H54 (cell line): ENCODE measurements at regions not wholly inside any gene's neighbourhood (a gene's known extent, or its start where the extent isn't known, plus 50 kb on each side); places are given as distances from the start of the nearest gene placed in this dataset.
"Not testable (repeated sequence)": the region's sequence is repeated elsewhere in the genome, so short reads cannot be mapped to it uniquely, and the experiment has no call there.

Experiments
- DNase-seq: peaks from one replicate; pipeline ENCODE4 v3.0.0; 2011; ENCODE audit warnings: low spot score, mixed read lengths; ENCODE audit not compliant: insufficient read length
- FAIRE-seq: peaks from 3 replicates; lab custom pipeline; 2011; peaks lifted over from hg19 to GRCh38; lab: Jason Lieb, UNC
- POLR2A ChIP-seq: IDR thresholded peaks from 2 replicates; pipeline ENCODE4 v1.6.1; 2011; ENCODE audit warnings: low read depth, mild to moderate bottlenecking, low read length

- DNase-seq (no peak), FAIRE-seq (no peak)
- TF ChIP-seq POLR2A, result no peak
Observed at GRCh38 chr4:127417885-127418535, 214.7 kb upstream of the INTU start.

GRCh38 chr4:127419431-127419830, 213.3 kb upstream of the INTU start:
- no peak for DNase-seq
- no peak for TF ChIP-seq POLR2A
- no peak for FAIRE-seq

GRCh38 chr4:127421437-127421836, 211.3 kb upstream of the INTU start:
- DNase-seq (no peak), FAIRE-seq (no peak)
- TF ChIP-seq POLR2A, result no peak

- FAIRE-seq, result no peak
Observed at GRCh38 chr4:127425202-127425845, 207.4 kb upstream of the INTU start.

DNA sequence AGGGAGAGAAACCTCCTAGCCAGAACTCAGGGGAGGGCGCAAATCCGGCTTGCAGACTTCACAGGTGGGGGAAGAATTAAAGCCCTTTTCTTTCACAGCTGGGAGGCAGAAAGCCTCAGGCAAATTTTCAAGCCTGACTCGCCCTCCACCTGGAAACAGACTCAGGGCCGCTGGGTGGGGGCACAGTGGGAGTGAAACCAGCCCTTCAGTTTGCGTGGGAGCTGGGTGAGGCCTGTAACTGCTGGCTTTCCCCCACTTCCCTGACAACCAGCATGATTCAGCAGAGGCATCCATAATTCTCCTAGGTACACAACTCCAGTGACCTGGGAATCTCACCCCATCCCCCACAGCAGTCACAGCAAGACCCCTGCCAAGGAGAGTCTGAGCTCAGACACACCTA, 206.9 kb upstream of the INTU start:
- DNase-seq (no peak), FAIRE-seq (no peak)
- no peak for TF ChIP-seq POLR2A

More at GRCh38 chr4:127425202-127425845, 207.4 kb upstream of the INTU start:
- no peak for TF ChIP-seq POLR2A
- no peak for DNase-seq

DNA sequence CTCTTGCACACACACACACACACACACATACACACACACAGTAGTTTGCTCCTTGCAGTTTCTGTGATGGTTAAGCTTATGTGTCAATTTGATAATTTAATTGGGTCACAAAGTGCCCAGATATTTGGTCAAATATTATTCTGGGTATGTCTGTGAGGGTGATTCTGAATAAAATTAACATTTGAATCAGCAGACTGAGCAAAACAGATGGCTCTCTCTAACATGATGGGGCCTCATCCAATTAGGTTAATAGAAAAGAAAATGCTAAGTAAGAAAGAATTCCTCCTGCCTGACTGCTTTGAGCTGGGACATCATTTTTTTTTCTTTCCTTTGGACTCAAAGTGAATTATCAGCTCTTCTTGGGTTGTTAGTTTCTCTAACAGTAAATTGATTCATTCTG, 191.2 kb upstream of the INTU start:
- no peak for TF ChIP-seq POLR2A
- DNase-seq (no peak), FAIRE-seq (no peak)

- DNase-seq (no peak), FAIRE-seq (no peak)
- TF ChIP-seq POLR2A, result no peak
Observed at GRCh38 chr4:127445471-127445870, 187.3 kb upstream of the INTU start.

GRCh38 chr4:127446427-127446885, 186.3 kb upstream of the INTU start:
- DNase-seq (no peak), FAIRE-seq (no peak)
- no peak for TF ChIP-seq POLR2A

DNA sequence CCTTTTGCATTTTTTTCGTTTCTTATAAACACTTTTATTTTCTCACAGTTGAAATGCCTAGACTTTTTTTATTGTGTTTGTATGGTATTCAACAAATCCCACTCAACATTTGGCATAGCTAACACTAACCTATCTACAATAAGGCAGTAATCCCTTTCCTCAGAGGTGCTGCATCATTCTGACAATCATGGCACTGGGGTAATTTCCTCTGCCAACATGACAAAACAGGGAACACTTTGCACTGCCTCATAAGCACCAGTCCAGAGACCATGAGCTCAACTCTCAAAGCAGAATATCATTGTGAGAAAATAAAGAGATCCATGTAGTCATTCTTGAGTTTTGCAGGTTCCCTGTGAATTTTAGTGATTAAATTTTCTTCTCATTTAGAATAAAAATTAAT, 183.8 kb upstream of the INTU start:
- no peak for TF ChIP-seq POLR2A
- no peak for DNase-seq
- no peak for FAIRE-seq

GRCh38 chr4:127449449-127449848, 183.3 kb upstream of the INTU start:
- no peak for FAIRE-seq
- no peak for TF ChIP-seq POLR2A
- no peak for DNase-seq

GRCh38 chr4:127450276-127450675, 182.5 kb upstream of the INTU start:
- DNase-seq, result no peak
- TF ChIP-seq POLR2A, result no peak
- no peak for FAIRE-seq

- FAIRE-seq, result no peak
- TF ChIP-seq POLR2A, result no peak
- DNase-seq, result no peak
Observed at GRCh38 chr4:127463883-127464282, 168.9 kb upstream of the INTU start.

- no peak for TF ChIP-seq POLR2A
- DNase-seq (no peak), FAIRE-seq (no peak)
Observed at GRCh38 chr4:127469542-127469941, 163.2 kb upstream of the INTU start.

DNA sequence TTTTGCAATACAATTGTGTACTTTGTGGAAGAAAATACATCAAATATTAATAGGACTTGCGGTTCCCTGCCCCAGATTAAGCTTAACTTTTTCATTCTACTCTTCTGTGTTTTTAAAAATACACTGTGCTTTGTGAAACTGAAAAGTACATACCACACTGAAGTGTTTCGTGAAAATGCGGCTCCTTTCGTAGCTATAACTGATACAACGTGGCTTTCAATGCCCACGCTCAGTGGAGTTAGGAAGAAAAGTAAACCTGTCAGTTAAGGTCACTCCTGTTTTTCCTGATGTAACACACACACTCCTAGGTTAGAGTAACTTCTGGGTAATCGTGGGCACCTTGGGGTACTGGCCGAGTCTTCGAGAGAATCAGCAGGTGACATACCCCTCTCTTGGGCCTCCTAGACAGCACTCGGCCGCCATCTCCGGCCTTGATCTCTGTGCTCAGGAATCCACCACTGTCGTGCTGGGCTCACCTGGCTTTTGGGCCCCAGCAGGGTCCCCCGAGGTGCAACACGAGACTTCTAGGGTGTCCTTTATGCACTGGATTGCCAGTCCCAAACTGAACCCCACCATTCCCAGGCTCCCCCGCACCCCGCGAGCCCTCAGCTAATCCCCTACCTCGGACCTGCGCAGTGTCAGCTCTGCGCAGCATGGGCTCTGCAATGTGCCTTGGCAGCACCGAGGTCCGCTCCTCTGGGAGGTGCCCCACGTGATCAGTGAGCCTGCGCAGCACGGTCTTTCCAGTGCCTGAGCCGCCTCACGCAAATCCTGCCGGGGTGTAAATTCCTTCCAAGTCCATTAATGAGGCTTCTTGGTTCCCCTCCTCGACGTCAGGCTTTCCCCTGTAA, 162.6 kb upstream of the INTU start:
- DNase-seq, result no peak
- FAIRE-seq, result no peak
- no peak for TF ChIP-seq POLR2A

GRCh38 chr4:127478271-127478670, 154.5 kb upstream of the INTU start:
- FAIRE-seq, DNase-seq: not testable (repeated sequence)
